Stomach (tissue), 4 donors: ENCODE measurements at regions not wholly inside any gene's neighbourhood (a gene's known extent, or its start where the extent isn't known, plus 50 kb on each side); places are given as distances from the start of the nearest gene placed in this dataset.

Experiments
- CTCF ChIP-seq, 7 experiments: fragments of 450-650 bp in 4 of 7; fragments of 200-600 bp in 3 of 7; sonication (generic) in 3 of 7; IDR thresholded peaks; one replicate each; pipeline ENCODE4 v1.5.1; 2016 to 2019; ENCODE audit warnings: antibody characterized with exemption in 7 of 7, control low read depth in 2 of 7, mild to moderate bottlenecking in 1 of 7
- EP300 ChIP-seq: sonication (generic); formaldehyde crosslinking; IDR thresholded peaks from one replicate; pipeline ENCODE4 v1.6.1; 2017; ENCODE audit warnings: antibody characterized with exemption
- POLR2A ChIP-seq, 4 donors: fragments of 450-650 bp; IDR thresholded peaks; one replicate each; pipeline ENCODE4 v1.6.1; 2016; ENCODE audit warnings: antibody characterized with exemption in 4 of 4, control low read depth in 2 of 4, mild to moderate bottlenecking in 1 of 4, moderate library complexity in 1 of 4
- POLR2AphosphoS5 ChIP-seq, 3 donors: sonication (generic); formaldehyde crosslinking; IDR thresholded peaks; one replicate each; pipeline ENCODE4 v1.6.1; 2016; ENCODE audit warnings: antibody characterized with exemption in 3 of 3

DNA sequence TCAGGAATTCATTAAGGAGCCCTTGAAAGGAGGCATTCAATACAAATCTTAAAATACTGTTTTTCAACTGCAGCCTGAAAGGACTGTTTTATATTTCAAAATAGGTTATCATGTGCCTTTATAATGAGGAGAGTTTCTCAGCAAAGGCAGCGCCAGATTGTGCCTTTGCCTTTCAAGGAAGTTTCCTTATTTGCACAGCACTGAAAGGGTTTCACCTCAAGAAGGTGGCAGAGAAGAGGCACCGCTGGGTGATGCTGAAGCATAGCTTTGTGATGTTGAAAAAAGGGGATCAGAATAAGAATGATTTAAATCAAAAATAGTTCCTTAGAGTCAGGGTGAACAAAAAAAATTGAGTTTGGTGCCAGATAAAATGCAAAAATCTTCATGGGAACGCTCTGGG lies 601.0 kb upstream of the KIRREL3 start:
- TF ChIP-seq CTCF (IDR thresholded peaks at IDR 0.05) (no peak), POLR2AphosphoS5 (IDR thresholded peaks at IDR 0.05) (no peak), EP300 (no peak), POLR2A (IDR thresholded peaks at IDR 0.05) (no peak)
